GM13976 (cell line): ENCODE measurements at regions not wholly inside any gene's neighbourhood (a gene's known extent, or its start where the extent isn't known, plus 50 kb on each side); places are given as distances from the start of the nearest gene placed in this dataset.

Source experiments
- DNase-seq: peaks from one replicate; pipeline ENCODE4 v3.0.0; 2012; ENCODE audit warnings: low spot score
- in situ Hi-C: fragments of 300-500 bp; cut with MboI; formaldehyde crosslinking; loops from one replicate; pipeline ENCODE4 v1.12.0; 2022; ENCODE audit warnings: low sequenced_read_pairs, mixed read lengths, inconsistent platforms; ENCODE audit not compliant: unreplicated experiment
- TF ChIP-seq, protein P1 (sequence below): IDR thresholded peaks from 2 replicates; pipeline ENCODE4 v1.5.1; 2012; ENCODE audit warnings: borderline replicate concordance, mild to moderate bottlenecking; ENCODE audit not compliant: insufficient read depth; ENCODE audit errors: extremely low read depth, missing control alignments, control extremely low read depth

DNA sequence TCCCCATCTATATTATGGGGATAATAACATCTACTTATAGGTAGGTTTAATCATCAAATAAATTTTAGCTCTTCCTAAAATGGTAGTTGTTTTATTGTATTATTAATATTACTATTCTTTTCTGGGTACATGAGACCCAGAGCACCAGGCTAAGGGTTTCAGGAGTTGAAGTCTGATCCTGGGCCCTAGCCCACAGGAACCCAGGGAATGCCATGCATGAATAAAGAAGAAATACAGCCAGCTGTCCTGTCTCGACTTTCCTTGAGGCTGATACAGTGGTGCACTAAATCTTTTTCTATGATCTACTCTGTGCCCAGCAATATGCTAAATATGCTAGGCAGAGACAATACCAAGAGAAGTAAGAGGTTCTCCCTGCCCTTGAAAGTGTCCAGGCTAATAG is 72.1 kb upstream of the ATP2C1 start:
- in situ Hi-C loops = no loop called here
- DNase-seq = no peak
- TF ChIP-seq, protein P1, sequence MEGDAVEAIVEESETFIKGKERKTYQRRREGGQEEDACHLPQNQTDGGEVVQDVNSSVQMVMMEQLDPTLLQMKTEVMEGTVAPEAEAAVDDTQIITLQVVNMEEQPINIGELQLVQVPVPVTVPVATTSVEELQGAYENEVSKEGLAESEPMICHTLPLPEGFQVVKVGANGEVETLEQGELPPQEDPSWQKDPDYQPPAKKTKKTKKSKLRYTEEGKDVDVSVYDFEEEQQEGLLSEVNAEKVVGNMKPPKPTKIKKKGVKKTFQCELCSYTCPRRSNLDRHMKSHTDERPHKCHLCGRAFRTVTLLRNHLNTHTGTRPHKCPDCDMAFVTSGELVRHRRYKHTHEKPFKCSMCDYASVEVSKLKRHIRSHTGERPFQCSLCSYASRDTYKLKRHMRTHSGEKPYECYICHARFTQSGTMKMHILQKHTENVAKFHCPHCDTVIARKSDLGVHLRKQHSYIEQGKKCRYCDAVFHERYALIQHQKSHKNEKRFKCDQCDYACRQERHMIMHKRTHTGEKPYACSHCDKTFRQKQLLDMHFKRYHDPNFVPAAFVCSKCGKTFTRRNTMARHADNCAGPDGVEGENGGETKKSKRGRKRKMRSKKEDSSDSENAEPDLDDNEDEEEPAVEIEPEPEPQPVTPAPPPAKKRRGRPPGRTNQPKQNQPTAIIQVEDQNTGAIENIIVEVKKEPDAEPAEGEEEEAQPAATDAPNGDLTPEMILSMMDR = no peak

DNA sequence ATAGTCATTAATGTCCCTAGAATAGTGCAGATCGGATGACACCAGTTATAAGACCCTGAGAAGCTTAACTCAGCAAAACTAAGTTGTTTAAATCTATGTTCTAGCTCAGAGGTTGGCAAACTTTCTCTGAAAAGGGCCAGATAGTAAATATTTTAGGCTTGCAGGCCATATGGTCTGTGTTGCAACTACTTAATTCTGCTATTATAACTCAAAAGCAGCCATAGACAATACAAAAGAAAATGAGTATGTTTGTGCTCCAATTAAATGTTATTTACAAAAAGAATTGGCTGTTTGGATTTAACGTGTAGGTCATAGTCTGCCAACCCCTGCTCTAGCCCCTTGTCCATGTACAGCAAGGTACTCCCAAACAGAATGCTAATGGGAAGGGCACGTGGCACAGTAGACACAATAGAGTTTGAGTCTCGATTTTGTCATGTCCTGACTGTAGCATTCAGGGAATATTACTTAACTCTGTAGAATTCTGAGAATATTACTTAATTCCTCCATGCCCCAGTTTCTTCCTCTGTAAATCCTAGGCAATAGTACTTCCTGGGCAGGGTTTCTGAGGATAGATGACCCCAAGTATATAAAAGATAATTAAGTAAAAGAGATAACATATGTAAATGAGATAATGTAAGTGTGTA is 70.5 kb upstream of the ATP2C1 start:
- TF ChIP-seq, protein P1 = no peak
- no peak for DNase-seq
- in situ Hi-C loops = no loop called here

DNA sequence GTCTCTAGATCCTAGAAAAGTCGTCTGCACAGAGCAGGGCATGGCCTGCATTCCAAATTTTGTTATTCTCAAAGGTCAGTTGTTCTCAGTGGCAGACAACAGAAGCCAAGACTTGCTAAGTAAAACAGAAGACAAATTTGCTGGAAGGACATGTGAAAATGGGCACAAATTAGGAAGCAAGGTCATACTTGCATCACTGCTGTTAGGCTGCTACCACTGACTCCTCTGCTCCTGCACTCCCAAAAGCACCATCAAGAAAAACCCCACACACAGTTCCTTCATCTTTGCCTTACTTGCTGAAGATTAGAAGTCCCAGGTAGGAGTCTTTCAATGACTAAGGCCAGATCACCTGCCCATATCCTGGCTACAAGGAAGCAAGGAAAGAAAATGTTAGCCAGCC is 69.9 kb upstream of the ATP2C1 start:
- TF ChIP-seq, protein P1 = no peak
- DNase-seq = no peak
- in situ Hi-C loops = no loop called here

DNA sequence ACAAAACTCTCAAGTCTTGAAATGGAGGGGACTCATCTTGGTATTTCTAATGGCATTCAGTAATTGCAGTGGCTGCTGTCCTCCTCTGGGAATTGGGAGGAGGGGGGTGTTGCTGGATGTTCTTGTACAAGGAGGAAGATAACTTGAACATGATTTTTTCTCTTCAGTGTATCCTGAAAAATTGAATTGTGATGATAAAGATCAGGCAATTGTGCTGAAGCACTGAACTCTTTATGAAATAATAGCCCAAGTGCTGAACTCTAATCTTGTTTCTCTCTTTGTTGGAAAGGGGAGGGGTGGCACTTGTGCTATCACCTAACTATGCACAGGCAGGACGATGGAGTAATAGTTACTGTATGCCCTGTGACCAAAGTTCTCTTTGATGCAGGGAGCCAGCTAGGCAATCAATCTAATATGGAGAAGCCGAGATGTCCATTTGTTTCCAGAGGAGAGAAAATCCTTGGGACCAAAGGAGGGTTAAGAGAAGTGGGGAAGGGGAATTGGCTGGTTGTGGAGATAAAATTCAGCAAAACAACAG is 68.1 kb upstream of the ATP2C1 start:
- DNase-seq = no peak
- TF ChIP-seq, protein P1 = no peak
- in situ Hi-C loops = no loop called here

DNA sequence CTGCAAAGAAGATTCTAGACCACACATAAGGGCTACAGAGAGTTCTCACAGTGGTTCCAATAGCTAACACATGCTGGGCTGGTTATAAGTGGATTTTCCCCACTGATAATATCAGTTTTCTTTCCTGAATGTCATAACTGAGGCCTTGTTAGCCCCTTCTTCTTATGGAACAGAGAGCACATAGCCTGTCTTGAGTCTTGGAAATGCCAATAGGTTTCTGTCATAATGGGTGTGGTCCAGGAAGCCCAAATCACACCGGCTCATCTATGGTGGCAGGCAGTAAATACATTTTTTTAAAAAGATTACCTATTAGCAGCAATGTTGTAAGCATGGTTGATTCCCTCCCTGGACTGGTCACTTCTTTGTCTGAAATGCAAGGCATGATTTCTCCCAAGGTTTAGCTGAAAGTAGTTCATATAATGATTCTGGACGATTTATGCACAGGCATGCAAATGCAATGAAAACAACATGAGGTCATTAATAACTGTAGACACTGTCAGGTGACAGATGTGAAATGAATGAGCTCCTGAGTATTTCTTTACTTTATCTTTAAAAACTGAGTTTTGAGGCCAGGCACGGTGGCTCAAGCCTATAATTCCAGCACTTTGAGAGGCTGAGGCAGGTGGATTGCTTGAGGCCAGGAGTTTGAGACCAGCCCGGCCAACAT is 67.2 kb upstream of the ATP2C1 start:
- no peak for DNase-seq
- TF ChIP-seq, protein P1 = no peak
- in situ Hi-C loops = no loop called here

DNA sequence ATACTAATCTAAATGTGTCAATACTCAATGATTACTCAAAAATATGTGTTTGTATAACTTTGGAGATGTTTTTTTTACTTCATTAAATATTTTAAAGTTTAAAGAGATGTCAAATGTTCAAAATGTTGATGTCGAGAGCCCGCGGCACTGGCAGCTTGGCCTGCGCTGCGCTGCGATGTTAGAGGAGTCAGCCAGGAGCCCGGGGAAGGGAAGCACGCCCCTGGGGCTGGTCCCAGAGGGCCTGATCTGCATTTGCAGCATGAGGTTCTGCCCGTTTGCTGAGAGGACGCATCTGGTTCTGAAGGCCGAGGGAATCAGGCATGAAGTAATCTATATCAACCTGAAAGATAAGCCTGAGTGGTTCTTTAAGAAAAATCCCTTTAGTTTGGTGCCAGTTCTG is 66.4 kb upstream of the ATP2C1 start:
- no peak for DNase-seq
- in situ Hi-C loops = no loop called here
- TF ChIP-seq, protein P1 = no peak
